Suppressor macrophage treated with lipopolysaccharide for 1 hour (primary cell): ENCODE measurements at regions not wholly inside any gene's neighbourhood (a gene's known extent, or its start where the extent isn't known, plus 50 kb on each side); places are given as distances from the start of the nearest gene placed in this dataset.
"Not testable (repeated sequence)": the region's sequence is repeated elsewhere in the genome, so short reads cannot be mapped to it uniquely, and the experiment has no call there.

ENCODE experiments used
- DNase-seq, 3 donors: peaks; one replicate each; pipeline ENCODE4 v3.0.0-alpha.2; 2020 to 2022

GRCh38 chr3:107939691-107940442, 151.0 kb downstream of the CD47 start:
- DNase-seq = no peak

GRCh38 chr3:107938143-107938542, 152.7 kb downstream of the CD47 start:
- DNase-seq = peak; percentile 59 to 66 (median 66)

GRCh38 chr3:107934808-107935207, 156.0 kb downstream of the CD47 start:
- DNase-seq = no peak

- DNase-seq = no peak
Measured at GRCh38 chr3:107933450-107933849, 157.4 kb downstream of the CD47 start.

- peak; percentile 82 to 86 (median 83) for DNase-seq
Measured at GRCh38 chr3:107931326-107931725, 159.5 kb downstream of the CD47 start.

- DNase-seq = no peak
Measured at GRCh38 chr3:107929088-107929487, 161.7 kb downstream of the CD47 start.

- DNase-seq = peak; percentile 28 to 54 (median 51)
Measured at GRCh38 chr3:107928084-107928445, 162.8 kb downstream of the CD47 start.

- DNase-seq = peak; percentile 72 to 89 (median 82)
Measured at GRCh38 chr3:107927361-107928083, 163.3 kb downstream of the CD47 start.

- DNase-seq = peak; percentile 54 to 63 (median 57)
Measured at GRCh38 chr3:107925851-107926250, 165.0 kb downstream of the CD47 start.

GRCh38 chr3:107921038-107921437, 169.8 kb downstream of the CD47 start:
- DNase-seq = peak in 1 of 3 donors; percentile 28

- no peak for DNase-seq
Measured at GRCh38 chr3:107920538-107920937, 170.3 kb downstream of the CD47 start.

GRCh38 chr3:107919239-107919638, 171.6 kb downstream of the CD47 start:
- DNase-seq = no peak

GRCh38 chr3:107916171-107916570, 174.7 kb downstream of the CD47 start:
- DNase-seq = no peak

GRCh38 chr3:107915706-107916105, 175.1 kb downstream of the CD47 start:
- DNase-seq = peak; percentile 17 to 70 (median 68)

- peak; percentile 89 to 98 (median 97) for DNase-seq
Measured at GRCh38 chr3:107913701-107914100, 177.1 kb downstream of the CD47 start.

- DNase-seq = no peak
Measured at GRCh38 chr3:107911337-107912000, 179.4 kb downstream of the CD47 start.

GRCh38 chr3:107910713-107911259, 180.0 kb downstream of the CD47 start:
- DNase-seq = peak in 1 of 3 donors; percentile 34

- DNase-seq = not testable (repeated sequence)
Measured at GRCh38 chr3:107909583-107909982, 181.2 kb downstream of the CD47 start.

- DNase-seq = peak; percentile 44 to 65 (median 51)
Measured at GRCh38 chr3:107907996-107908395, 182.8 kb downstream of the CD47 start.

GRCh38 chr3:107904536-107905066, 186.2 kb downstream of the CD47 start:
- DNase-seq = no peak

GRCh38 chr3:107899990-107900651, 190.7 kb downstream of the CD47 start:
- no peak for DNase-seq

GRCh38 chr3:107897471-107898061, 193.3 kb downstream of the CD47 start:
- DNase-seq = peak; percentile 22 to 42 (median 32)
